HEK293T (cell line): ENCODE measurements at regions not wholly inside any gene's neighbourhood (a gene's known extent, or its start where the extent isn't known, plus 50 kb on each side); places are given as distances from the start of the nearest gene placed in this dataset.

Experiments used
- BHLHE40 ChIP-seq: fragments of 450-650 bp; IDR thresholded peaks from 2 replicates; pipeline ENCODE4 v1.6.1; 2016; ENCODE audit warnings: mild to moderate bottlenecking, moderate library complexity, borderline replicate concordance
- FOXA1 ChIP-seq: fragments of 450-650 bp; IDR thresholded peaks from 2 replicates; pipeline ENCODE4 v1.6.1; 2016; ENCODE audit warnings: mild to moderate bottlenecking
- FOXK2 ChIP-seq: fragments of 450-650 bp; IDR thresholded peaks from 2 replicates; pipeline ENCODE4 v1.6.1; 2016; ENCODE audit warnings: mild to moderate bottlenecking
- SP1 ChIP-seq: fragments of 450-650 bp; IDR thresholded peaks from 2 replicates; pipeline ENCODE4 v1.6.1; 2017
- ZNF384 ChIP-seq: fragments of 450-650 bp; IDR thresholded peaks from 2 replicates; pipeline ENCODE4 v1.6.1; 2016

DNA sequence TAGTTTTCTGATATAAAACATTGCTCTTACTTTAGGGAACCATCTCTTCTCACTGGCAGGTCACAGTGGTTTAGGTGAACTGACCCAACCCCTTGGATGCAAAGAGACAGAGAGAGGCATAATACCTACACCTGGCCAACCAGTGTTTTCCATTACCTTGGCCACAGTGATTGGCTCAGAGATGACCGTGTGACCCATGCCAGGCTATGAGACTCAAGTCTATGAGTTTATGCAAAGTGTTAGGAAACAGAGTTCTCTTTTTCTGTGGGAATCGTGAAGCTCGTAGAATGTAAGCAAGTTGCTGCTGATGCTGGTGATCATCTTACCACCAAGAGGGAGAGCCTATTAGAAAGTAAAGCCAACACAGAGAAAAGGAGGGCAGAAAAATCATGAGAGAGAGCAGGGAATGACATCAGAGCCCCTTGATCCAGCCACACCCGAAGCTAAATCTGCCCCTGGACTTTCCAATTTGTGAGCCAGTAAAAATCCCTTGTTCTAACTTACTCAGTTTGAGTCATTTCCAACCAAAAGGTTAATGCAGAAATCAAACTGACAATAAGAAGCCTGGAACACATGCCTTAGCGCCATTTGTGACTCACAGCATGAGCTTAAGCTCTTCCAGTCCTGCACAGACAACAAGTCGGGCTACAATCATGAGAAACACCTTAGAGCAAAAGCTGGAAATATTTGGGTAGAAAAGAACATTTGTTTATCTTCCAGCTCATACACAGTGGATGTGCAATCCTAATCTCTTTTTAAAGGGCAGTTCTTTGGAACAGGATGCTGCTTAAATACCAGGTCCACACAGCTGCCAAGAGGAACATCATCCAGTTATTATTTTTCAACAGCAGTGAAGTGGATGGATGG, 81.3 kb upstream of the KAZN start:
- TF ChIP-seq BHLHE40 = no peak
- no peak for TF ChIP-seq ZNF384
- TF ChIP-seq FOXA1 = no peak
- TF ChIP-seq SP1 = no peak
- TF ChIP-seq FOXK2 = no peak
